LNCAP (cell line): ENCODE measurements at regions not wholly inside any gene's neighbourhood (a gene's known extent, or its start where the extent isn't known, plus 50 kb on each side); places are given as distances from the start of the nearest gene placed in this dataset.

Experiments used
- TF ChIP-seq, protein P1 (sequence below): fragments of 450-650 bp; IDR thresholded peaks from 2 replicates; pipeline ENCODE4 v1.5.1; 2017; ENCODE audit warnings: mild to moderate bottlenecking

DNA sequence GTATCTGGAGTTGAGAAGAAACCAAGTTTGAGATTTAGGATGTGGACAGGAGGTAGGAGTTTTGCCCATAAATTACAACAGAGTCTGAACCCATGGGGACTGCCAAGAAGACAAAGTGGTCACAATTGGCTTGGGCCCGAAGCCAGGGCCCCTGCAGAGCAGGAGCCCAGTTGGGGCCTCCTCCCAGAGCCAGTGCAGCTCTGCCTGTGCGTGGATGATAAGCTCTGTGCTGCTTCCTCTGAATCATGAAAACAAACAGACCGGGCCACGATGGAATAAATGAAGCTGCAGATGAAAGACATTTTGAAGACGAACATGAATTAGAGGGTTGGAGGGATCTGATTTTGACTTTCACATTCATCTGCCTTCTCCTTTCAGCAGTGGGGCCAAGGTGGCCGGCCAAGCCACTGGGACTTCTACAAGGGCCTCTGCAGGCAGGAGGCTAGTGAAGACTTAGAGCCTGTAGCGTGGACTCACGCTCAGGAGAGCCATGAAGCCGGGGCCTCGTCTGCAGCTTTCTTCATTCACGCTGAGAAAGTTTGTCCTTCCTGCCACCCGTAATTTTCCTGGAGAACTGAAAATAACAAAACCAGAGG is 156.8 kb upstream of the LYZL1 start:
- TF ChIP-seq, protein P1, sequence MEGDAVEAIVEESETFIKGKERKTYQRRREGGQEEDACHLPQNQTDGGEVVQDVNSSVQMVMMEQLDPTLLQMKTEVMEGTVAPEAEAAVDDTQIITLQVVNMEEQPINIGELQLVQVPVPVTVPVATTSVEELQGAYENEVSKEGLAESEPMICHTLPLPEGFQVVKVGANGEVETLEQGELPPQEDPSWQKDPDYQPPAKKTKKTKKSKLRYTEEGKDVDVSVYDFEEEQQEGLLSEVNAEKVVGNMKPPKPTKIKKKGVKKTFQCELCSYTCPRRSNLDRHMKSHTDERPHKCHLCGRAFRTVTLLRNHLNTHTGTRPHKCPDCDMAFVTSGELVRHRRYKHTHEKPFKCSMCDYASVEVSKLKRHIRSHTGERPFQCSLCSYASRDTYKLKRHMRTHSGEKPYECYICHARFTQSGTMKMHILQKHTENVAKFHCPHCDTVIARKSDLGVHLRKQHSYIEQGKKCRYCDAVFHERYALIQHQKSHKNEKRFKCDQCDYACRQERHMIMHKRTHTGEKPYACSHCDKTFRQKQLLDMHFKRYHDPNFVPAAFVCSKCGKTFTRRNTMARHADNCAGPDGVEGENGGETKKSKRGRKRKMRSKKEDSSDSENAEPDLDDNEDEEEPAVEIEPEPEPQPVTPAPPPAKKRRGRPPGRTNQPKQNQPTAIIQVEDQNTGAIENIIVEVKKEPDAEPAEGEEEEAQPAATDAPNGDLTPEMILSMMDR: no peak

DNA sequence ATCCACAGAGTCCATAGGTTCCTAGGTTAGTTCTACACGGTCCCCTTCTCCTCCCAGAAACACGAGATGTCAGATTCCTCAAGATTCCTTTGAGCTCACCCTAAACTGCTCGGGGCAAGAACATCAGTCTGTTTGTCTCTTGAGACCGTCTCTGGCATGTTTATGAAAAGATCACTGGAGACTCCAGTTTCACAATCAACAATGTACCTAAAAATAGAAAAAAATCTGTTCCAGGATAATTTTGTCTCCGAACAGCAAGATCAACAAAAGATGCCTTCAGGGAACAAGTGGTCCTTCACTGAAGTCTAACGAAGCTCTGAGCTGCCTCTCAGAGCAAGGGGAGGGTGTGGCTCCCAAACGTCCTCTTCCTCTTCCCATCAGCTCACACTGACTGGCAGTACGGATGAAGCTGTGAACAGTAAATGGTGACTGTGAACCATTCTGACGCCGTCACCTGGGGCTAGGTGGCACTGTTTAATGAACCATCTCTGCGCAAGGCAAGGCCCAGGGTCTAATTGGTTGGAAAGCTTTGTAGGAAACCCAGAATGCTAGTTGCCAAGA is 156.2 kb upstream of the LYZL1 start:
- TF ChIP-seq, protein P1: no peak; the same call in 1 of the 2 replicates

DNA sequence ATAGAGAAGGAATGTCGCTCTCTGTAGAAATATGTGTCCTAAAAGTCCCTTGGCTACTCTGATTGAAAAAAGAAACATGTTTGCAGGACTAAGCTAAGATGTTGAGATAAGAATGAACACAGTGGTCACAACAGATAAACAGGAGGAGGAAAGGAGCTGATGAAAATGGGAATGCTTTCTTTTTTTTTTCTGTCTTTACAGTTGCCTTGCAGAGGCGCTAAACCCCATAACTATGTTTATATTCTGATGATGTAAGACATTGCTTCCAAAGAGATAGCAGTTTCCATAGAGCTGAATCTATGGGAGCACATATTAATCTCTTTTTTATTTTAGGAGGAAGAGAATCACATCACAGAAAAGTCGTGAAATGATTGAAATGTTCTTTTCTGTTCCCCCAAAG is 153.5 kb upstream of the LYZL1 start:
- TF ChIP-seq, protein P1: no peak

DNA sequence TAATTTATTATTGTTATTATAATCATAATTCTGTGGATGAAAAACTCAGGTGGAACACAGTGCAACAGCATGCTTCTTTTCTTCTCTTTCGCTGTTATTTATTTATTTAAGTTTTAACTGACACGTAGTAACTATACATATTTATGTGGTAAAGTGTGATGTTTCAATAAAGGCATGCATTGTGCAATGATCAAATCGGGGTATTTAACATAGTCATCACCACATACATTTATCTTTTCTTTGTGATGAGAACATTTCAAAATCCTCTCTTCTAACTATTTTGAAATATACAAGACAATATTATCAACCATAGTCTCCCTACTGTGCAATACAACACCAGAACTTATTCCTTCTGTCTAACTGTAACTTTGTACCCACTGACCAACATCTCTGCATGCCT is 152.5 kb upstream of the LYZL1 start:
- TF ChIP-seq, protein P1: no peak

DNA sequence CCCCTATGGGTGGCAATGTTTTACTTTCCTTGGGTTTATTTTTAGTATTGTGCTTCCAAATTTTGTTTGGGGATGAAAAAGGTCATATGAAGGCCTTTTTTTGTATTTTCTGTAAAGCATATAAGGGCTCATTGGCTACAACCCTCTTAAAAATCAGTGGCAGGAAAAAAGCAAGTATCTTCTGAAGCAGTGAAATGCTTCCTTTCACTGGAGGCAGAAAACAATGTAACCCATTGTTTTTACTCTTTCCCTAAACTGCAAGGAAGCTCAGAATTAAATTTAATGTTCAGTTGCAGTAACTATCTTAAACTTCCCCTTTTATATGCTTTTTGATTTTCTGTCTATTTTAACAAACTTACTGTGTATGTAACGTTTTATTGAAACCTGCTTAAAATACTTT is 148.7 kb upstream of the LYZL1 start:
- TF ChIP-seq, protein P1: no peak

DNA sequence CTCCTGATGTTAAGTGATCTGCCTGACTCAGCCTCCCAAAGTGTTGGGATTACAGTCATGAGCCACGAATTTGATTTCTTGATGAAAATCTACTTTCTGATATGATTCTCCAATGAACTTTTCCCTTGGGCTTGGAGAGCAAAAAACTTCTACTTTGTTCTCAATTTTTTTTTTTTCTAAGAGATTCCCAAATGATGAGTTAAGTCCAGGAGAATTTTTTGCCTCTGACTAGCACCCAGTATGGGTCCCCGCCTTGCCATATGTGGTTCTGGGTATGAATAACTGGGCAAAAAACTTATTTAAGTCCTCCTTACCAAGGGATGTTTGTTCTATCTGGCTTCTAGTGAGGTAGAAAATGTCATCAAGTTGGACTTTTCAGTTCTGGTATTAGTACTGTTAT is 147.9 kb upstream of the LYZL1 start:
- TF ChIP-seq, protein P1: no peak

DNA sequence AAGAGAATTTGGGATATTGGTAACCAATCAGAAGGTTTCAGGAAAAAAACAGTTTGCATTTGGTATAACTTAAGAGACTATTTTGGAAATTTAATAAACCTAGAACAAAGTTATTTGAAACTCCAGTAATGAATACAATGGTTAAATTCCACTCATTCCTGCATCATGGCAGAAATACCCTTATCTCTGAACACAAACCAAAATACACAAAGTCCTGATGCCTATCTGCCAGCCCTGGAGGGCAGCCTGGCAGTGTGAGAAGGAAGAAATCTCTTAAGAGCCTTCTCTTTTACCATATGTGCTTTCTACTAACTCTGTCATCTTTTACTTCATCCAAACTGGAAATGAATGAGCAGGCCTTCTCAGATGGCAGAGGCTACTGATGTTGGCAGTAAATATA is 147.1 kb upstream of the LYZL1 start:
- TF ChIP-seq, protein P1: no peak
